ENCODE measurements at regions not wholly inside any gene's neighbourhood (a gene's known extent, or its start where the extent isn't known, plus 50 kb on each side); places are given as distances from the start of the nearest gene placed in this dataset.
A peak's percentile ranks its signal among the peaks of the same experiment; 100 is the strongest.

DNA sequence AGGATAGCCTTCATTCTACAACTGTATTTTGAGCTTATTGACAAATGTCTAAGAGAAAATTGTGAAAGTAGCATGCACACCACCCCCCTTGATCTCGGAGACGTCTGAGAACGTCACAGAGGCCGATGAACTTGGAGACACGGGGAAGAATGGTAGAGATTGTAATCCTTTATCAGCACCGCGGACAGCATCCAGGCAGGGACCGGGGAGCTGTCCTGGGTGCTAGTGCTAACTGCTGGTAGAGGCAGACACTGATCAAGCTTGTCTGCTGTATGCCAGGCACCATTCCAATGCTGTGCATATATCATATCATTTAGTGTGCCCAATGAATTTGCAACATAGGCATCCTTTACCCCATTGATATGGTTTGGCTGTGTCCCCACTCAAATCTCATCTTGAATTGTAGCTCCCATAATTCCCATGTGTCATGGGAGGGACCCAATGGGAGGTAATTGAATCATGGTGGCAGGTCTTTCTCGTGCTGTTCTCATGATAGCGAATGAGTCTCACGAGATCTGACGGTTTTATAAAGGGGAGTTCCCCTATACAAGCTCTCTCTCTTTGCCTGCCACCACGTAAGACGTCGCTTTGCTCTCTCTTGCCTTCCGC is 98.8 kb downstream of the LHX2 start:
- Histone ChIP-seq H3K4me3 (ENCODE audit: low read length in 3 of 3) (no peak overlapping the region), H3K36me3 (ENCODE audit: control insufficient read depth in 2 of 3, insufficient read depth in 3 of 3, low read length in 3 of 3) (no peaks in the 10 kb centered on the region), H3K4me1 (ENCODE audit: control insufficient read depth in 2 of 3, insufficient read depth in 2 of 3, low read depth in 1 of 3, low read length in 3 of 3) (no peaks in the 10 kb centered on the region), H3K9me3 (ENCODE audit: control insufficient read depth in 2 of 3, insufficient read depth in 1 of 3, low read length in 3 of 3) (no peaks in the 10 kb centered on the region), H3K27me3 (ENCODE audit: control insufficient read depth, insufficient read depth, low read length) (no peaks in the 10 kb centered on the region), H3K27ac (ENCODE audit: low read depth in 2 of 2, low read length in 2 of 2) (no peak overlapping the region), H3K9ac (ENCODE audit: low read length in 3 of 3) (no peak overlapping the region)
- TF ChIP-seq, protein P1, sequence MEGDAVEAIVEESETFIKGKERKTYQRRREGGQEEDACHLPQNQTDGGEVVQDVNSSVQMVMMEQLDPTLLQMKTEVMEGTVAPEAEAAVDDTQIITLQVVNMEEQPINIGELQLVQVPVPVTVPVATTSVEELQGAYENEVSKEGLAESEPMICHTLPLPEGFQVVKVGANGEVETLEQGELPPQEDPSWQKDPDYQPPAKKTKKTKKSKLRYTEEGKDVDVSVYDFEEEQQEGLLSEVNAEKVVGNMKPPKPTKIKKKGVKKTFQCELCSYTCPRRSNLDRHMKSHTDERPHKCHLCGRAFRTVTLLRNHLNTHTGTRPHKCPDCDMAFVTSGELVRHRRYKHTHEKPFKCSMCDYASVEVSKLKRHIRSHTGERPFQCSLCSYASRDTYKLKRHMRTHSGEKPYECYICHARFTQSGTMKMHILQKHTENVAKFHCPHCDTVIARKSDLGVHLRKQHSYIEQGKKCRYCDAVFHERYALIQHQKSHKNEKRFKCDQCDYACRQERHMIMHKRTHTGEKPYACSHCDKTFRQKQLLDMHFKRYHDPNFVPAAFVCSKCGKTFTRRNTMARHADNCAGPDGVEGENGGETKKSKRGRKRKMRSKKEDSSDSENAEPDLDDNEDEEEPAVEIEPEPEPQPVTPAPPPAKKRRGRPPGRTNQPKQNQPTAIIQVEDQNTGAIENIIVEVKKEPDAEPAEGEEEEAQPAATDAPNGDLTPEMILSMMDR (IDR thresholded peaks at IDR 0.05; ENCODE audit: borderline replicate concordance, extremely low read depth, insufficient read depth): no peak
- intact Hi-C loops (cut with DNase I): no loop called here
- FAIRE-seq (no peak), DNase-seq (peak in 4 of 5 donors; percentile 87 to 92 (median 90))

DNA sequence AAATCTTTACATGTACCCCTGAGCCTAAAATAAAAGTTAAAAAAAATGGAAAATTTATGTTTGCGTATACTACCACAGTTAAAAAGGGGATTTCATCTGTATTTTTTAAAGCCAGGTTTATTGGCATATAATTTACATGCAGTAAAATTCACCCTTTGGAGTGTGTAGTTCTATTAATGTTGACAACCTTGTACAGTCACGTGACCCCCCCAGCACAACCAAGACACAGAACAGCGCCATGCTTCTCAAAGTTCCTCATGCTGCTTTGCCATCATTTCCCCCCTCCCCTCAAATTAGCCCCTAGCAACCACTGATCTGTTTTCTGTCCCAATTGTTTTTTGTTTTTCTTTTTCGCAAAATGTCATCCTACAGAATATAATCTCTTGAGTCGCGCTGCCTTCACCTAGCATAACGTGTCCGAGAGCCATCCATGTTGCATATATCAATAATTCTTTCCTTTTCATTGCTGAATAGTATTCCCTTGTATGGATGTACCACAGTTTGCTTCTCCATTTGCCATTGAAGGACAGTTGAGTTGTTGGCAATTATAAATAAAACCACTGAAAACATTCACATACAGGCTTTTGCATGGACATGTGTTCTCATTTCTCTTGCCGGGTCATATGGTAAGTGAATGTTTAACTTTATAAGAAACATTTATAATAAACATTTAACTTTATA is 105.3 kb downstream of the LHX2 start:
- peaks cover 0 to 8% (median 0%) of the 10 kb centered on the region in 3 donors for H3K9me3 ChIP-seq (ENCODE audit: control insufficient read depth in 2 of 3, insufficient read depth in 1 of 3, low read length in 3 of 3)

DNA sequence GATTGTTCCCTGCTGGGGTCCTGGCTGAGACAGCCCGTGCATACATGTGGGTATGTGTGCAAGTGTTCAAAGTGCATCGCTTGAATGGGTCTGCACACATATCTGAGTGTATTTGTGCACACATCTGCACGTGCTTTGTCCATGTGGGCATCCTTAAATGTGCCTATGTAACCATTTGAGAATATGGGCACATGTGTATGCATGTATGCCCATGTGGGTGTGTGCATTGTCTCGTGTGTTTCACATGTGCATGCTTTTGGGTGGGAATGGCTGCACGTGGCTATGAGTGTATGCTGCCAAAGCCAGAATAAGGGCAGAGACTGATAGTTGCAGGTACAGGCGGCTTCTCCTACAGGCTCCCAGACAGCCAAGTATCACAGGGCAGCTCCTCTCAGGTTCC is 107.3 kb downstream of the LHX2 start:
- Histone ChIP-seq H3K4me3 (ENCODE audit: low read length in 3 of 3) (no peak overlapping the region), H3K9ac (ENCODE audit: low read length in 3 of 3) (no peak overlapping the region), H3K4me1 (ENCODE audit: control insufficient read depth in 2 of 3, insufficient read depth in 2 of 3, low read depth in 1 of 3, low read length in 3 of 3) (no peaks in the 10 kb centered on the region), H3K36me3 (ENCODE audit: control insufficient read depth in 2 of 3, insufficient read depth in 3 of 3, low read length in 3 of 3) (no peaks in the 10 kb centered on the region), H3K9me3 (ENCODE audit: control insufficient read depth in 2 of 3, insufficient read depth in 1 of 3, low read length in 3 of 3) (peaks cover 0 to 10% (median 0%) of the 10 kb centered on the region in 3 donors), H3K27ac (ENCODE audit: low read depth in 2 of 2, low read length in 2 of 2) (no peak overlapping the region), H3K27me3 (ENCODE audit: control insufficient read depth, insufficient read depth, low read length) (no peaks in the 10 kb centered on the region)
- FAIRE-seq: no peak
- TF ChIP-seq, protein P1 (IDR thresholded peaks at IDR 0.05; ENCODE audit: borderline replicate concordance, extremely low read depth, insufficient read depth): no peak
- DNase-seq: no peak
- intact Hi-C loops (cut with DNase I): no loop called here

More for the DNA sequence above, 105.3 kb downstream of the LHX2 start:
- no peaks in the 10 kb centered on the region for H3K27me3 ChIP-seq (ENCODE audit: control insufficient read depth, insufficient read depth, low read length)
- H3K36me3 ChIP-seq (ENCODE audit: control insufficient read depth in 2 of 3, insufficient read depth in 3 of 3, low read length in 3 of 3): no peaks in the 10 kb centered on the region
- TF ChIP-seq, protein P1 (IDR thresholded peaks at IDR 0.05; ENCODE audit: borderline replicate concordance, extremely low read depth, insufficient read depth): no peak
- FAIRE-seq: no peak
- no peaks in the 10 kb centered on the region for H3K4me1 ChIP-seq (ENCODE audit: control insufficient read depth in 2 of 3, insufficient read depth in 2 of 3, low read depth in 1 of 3, low read length in 3 of 3)
- H3K4me3 ChIP-seq (ENCODE audit: low read length in 3 of 3): no peak overlapping the region
- H3K9ac ChIP-seq (ENCODE audit: low read length in 3 of 3): no peak overlapping the region
- intact Hi-C loops (cut with DNase I): no loop called here
- no peak overlapping the region for H3K27ac ChIP-seq (ENCODE audit: low read depth in 2 of 2, low read length in 2 of 2)
- no peak for DNase-seq

Data from kidney (tissue), 13 donors.